AG09319 (cell line): ENCODE measurements at regions not wholly inside any gene's neighbourhood (a gene's known extent, or its start where the extent isn't known, plus 50 kb on each side); places are given as distances from the start of the nearest gene placed in this dataset.

Source experiments
- DNase-seq: peaks from one replicate; pipeline ENCODE4 v3.0.0-alpha.2; 2010; ENCODE audit warnings: low read depth; ENCODE audit errors: extremely low read depth
- CTCF ChIP-seq: IDR thresholded peaks from 2 replicates; pipeline ENCODE4 v1.5.1; 2011; ENCODE audit warnings: low read depth, mild to moderate bottlenecking, inconsistent platforms, low read length, moderate library complexity

GRCh38 chr1:30322859-30323257, 400.5 kb downstream of the MATN1 start:
- TF ChIP-seq CTCF = no peak
- DNase-seq = no peak

GRCh38 chr1:30321996-30322858, 401.2 kb downstream of the MATN1 start:
- TF ChIP-seq CTCF = no peak
- no peak for DNase-seq

- no peak for DNase-seq
- no peak for TF ChIP-seq CTCF
Measured at GRCh38 chr1:30321246-30321910, 402.0 kb downstream of the MATN1 start.

- no peak for DNase-seq
- TF ChIP-seq CTCF = no peak
Measured at GRCh38 chr1:30320581-30320890, 402.8 kb downstream of the MATN1 start.

GRCh38 chr1:30319765-30320580, 403.4 kb downstream of the MATN1 start:
- DNase-seq = no peak
- no peak for TF ChIP-seq CTCF

GRCh38 chr1:30318864-30319718, 404.3 kb downstream of the MATN1 start:
- TF ChIP-seq CTCF = no peak
- DNase-seq = no peak
